NT2/D1 (cell line): ENCODE measurements at regions not wholly inside any gene's neighbourhood (a gene's known extent, or its start where the extent isn't known, plus 50 kb on each side); places are given as distances from the start of the nearest gene placed in this dataset.

Source experiments
- YY1 ChIP-seq: IDR thresholded peaks from 2 replicates; pipeline ENCODE4 v1.6.1; 2011; ENCODE audit not compliant: insufficient read length, insufficient read depth
- ZNF274 ChIP-seq: IDR thresholded peaks from 2 replicates; pipeline ENCODE4 v1.6.1; 2011; ENCODE audit warnings: mild to moderate bottlenecking, low read depth, low read length

DNA sequence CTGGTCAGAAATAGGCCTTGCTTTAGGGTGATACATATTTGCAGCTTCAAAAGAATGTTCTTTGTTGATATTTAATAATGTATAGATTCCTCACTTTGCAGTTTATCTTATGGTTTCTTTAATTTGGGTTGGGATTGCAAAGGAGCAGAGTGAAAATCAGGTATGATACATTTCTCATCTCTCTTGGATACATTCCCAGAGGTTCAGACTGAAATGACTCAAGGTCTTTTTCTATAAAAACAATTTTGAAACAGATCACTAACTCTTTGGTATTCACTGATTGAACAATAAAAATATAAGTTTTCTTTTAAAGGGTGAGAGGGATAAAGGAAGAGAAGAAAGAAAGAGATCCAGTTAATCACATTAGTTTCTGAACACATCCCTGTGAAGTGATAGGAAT is 606.5 kb upstream of the CAMK1G start:
- TF ChIP-seq YY1 (no peak), ZNF274 (no peak)
